ENCODE measurements at regions not wholly inside any gene's neighbourhood (a gene's known extent, or its start where the extent isn't known, plus 50 kb on each side); places are given as distances from the start of the nearest gene placed in this dataset.

- 56 to 90% (median 76%) methylated on average over 1 of the region's 1 CpG for WGBS, 5 donors
- no peaks in the 10 kb centered on the region for H3K27me3 ChIP-seq (replicated peaks in 1 of 7)
- no peaks in the 10 kb centered on the region for H3K4me1 ChIP-seq
- DNase-seq: no peak
- H3K9me3 ChIP-seq: peaks cover 0 to 18% (median 3%) of the 10 kb centered on the region in 8 donors
- TF ChIP-seq POLR2AphosphoS5 (IDR thresholded peaks at IDR 0.05): no peak
- TF ChIP-seq CTCF (IDR thresholded peaks at IDR 0.05 in 8 of 11, conservative IDR thresholded peaks at IDR 0.05 in 3 of 11): no peak
- no peak for TF ChIP-seq POLR2A (IDR thresholded peaks at IDR 0.05)
- no peaks in the 10 kb centered on the region for H3K36me3 ChIP-seq
- intact Hi-C loops (cut with DNase I; ENCODE audit: low total_unique reads): no loop called here
- H3K27ac ChIP-seq: no peak overlapping the region
- H3K4me3 ChIP-seq: no peak overlapping the region
Observed at GRCh38 chr20:52429029-52429428, 237.4 kb upstream of the ZFP64 start.

GRCh38 chr20:52427960-52428359, 236.4 kb upstream of the ZFP64 start:
- no peak overlapping the region for H3K27ac ChIP-seq
- H3K9me3 ChIP-seq: peaks cover 0 to 18% (median 3%) of the 10 kb centered on the region in 8 donors
- no peak for TF ChIP-seq CTCF (IDR thresholded peaks at IDR 0.05 in 8 of 11, conservative IDR thresholded peaks at IDR 0.05 in 3 of 11)
- TF ChIP-seq POLR2AphosphoS5 (IDR thresholded peaks at IDR 0.05): no peak
- no peak for TF ChIP-seq POLR2A (IDR thresholded peaks at IDR 0.05)
- no peaks in the 10 kb centered on the region for H3K4me1 ChIP-seq
- H3K4me3 ChIP-seq: no peak overlapping the region
- WGBS, 5 donors: 83 to 94% (median 90%) methylated on average over 2 of the region's 2 CpGs
- no peaks in the 10 kb centered on the region for H3K27me3 ChIP-seq (replicated peaks in 1 of 7)
- intact Hi-C loops (cut with DNase I; ENCODE audit: low total_unique reads): no loop called here
- no peaks in the 10 kb centered on the region for H3K36me3 ChIP-seq
- DNase-seq: no peak

- no peaks in the 10 kb centered on the region for H3K27me3 ChIP-seq (replicated peaks in 1 of 7)
- no peak overlapping the region for H3K4me3 ChIP-seq
- TF ChIP-seq POLR2AphosphoS5 (IDR thresholded peaks at IDR 0.05) (no peak), POLR2A (IDR thresholded peaks at IDR 0.05) (no peak), CTCF (IDR thresholded peaks at IDR 0.05 in 8 of 11, conservative IDR thresholded peaks at IDR 0.05 in 3 of 11) (no peak)
- no peaks in the 10 kb centered on the region for H3K4me1 ChIP-seq
- H3K27ac ChIP-seq: no peak overlapping the region
- no peak for DNase-seq
- H3K9me3 ChIP-seq: peaks cover 0 to 18% (median 3%) of the 10 kb centered on the region in 8 donors
- WGBS, 5 donors: 62 to 74% (median 72%) methylated on average over 2 of the region's 2 CpGs
- intact Hi-C loops (cut with DNase I; ENCODE audit: low total_unique reads): no loop called here
- H3K36me3 ChIP-seq: no peaks in the 10 kb centered on the region
Observed at GRCh38 chr20:52426856-52427255, 235.3 kb upstream of the ZFP64 start.

- intact Hi-C loops (cut with DNase I; ENCODE audit: low total_unique reads): no loop called here
- no peaks in the 10 kb centered on the region for H3K4me1 ChIP-seq
- 66 to 86% (median 84%) methylated on average over 5 of the region's 5 CpGs for WGBS, 5 donors
- no peak overlapping the region for H3K4me3 ChIP-seq
- TF ChIP-seq CTCF (IDR thresholded peaks at IDR 0.05 in 8 of 11, conservative IDR thresholded peaks at IDR 0.05 in 3 of 11) (no peak), POLR2AphosphoS5 (IDR thresholded peaks at IDR 0.05) (no peak), POLR2A (IDR thresholded peaks at IDR 0.05) (no peak)
- H3K27ac ChIP-seq: no peak overlapping the region
- no peaks in the 10 kb centered on the region for H3K27me3 ChIP-seq (replicated peaks in 1 of 7)
- H3K36me3 ChIP-seq: no peaks in the 10 kb centered on the region
- H3K9me3 ChIP-seq: peaks cover 0 to 12% (median 2%) of the 10 kb centered on the region in 8 donors
- no peak for DNase-seq
Observed at GRCh38 chr20:52425701-52426100, 234.1 kb upstream of the ZFP64 start.

Data from spleen (tissue), 11 donors.